GM12878 (cell line): ENCODE measurements at regions not wholly inside any gene's neighbourhood (a gene's known extent, or its start where the extent isn't known, plus 50 kb on each side); places are given as distances from the start of the nearest gene placed in this dataset.

ENCODE experiments used
- GABPA ChIP-seq: IDR thresholded peaks from 2 replicates; pipeline ENCODE4 v1.6.1; 2014; ENCODE audit warnings: antibody characterized with exemption, low read depth, mild to moderate bottlenecking, inconsistent platforms
- HDGF ChIP-seq: fragments of 450-650 bp; IDR thresholded peaks from 2 replicates; pipeline ENCODE4 v1.6.1; 2016; ENCODE audit warnings: antibody characterized with exemption
- RAD21 ChIP-seq: IDR thresholded peaks from 2 replicates; pipeline ENCODE4 v1.6.1; 2011; ENCODE audit warnings: mild to moderate bottlenecking, low read depth, low read length, moderate library complexity; ENCODE audit not compliant: insufficient read depth
- RUNX3 ChIP-seq: IDR thresholded peaks from 2 replicates; pipeline ENCODE4 v1.6.1; 2012; ENCODE audit warnings: low read length, inconsistent platforms
- TARDBP ChIP-seq: IDR thresholded peaks from 2 replicates; pipeline ENCODE4 v1.6.1; 2016; ENCODE audit warnings: borderline replicate concordance
- TF ChIP-seq, protein P1 (sequence below), 3 experiments: IDR thresholded peaks in 2 of 3; conservative IDR thresholded peaks in 1 of 3; 2 replicates each; pipeline ENCODE4 v1.5.1; 2011; ENCODE audit warnings: low read depth in 3 of 3, low read length in 3 of 3, mild to moderate bottlenecking in 3 of 3, control low read depth in 2 of 3, moderate library complexity in 2 of 3, inconsistent platforms in 1 of 3, mixed read lengths in 1 of 3; ENCODE audit not compliant: control insufficient read depth in 2 of 3, insufficient read depth in 1 of 3; ENCODE audit errors: extremely low read depth in 1 of 3

DNA sequence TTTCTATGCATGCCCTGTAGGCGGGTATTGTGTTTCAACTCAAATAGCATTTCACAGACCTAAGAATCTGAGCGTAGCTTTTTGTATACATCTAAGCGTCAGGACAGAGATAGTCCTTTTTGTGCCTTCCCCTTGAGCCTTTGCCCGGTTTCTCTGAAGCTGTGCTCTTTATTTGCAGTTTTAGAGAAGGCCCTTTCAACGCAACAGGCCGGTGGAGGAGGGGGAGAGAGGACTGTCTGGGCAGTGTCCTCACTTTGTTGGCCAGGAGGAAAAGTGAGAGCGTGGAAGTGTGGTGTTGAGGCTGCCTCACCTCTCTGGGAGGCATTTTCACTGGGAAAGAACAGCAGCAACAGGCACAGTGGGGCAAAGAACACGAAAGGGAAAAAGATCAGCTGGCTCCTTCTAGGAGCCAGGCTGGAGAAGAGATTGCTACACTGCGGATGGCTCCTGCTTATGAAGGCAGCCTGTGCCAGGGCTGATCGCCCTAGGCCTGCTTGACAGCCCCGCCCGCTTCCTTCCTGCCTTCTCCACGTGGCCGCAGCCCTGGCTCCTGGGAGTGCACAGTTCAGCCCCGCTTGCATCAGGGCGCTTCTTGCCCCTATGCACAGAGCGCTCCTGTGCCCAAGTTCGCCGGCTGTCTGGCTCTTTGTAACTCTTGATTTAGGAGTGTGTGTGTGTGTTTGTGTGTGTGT lies 195.6 kb upstream of the POU3F3 start:
- no peak for TF ChIP-seq TARDBP
- TF ChIP-seq HDGF: no peak
- TF ChIP-seq GABPA: no peak
- no peak for TF ChIP-seq RUNX3
- TF ChIP-seq, protein P1, sequence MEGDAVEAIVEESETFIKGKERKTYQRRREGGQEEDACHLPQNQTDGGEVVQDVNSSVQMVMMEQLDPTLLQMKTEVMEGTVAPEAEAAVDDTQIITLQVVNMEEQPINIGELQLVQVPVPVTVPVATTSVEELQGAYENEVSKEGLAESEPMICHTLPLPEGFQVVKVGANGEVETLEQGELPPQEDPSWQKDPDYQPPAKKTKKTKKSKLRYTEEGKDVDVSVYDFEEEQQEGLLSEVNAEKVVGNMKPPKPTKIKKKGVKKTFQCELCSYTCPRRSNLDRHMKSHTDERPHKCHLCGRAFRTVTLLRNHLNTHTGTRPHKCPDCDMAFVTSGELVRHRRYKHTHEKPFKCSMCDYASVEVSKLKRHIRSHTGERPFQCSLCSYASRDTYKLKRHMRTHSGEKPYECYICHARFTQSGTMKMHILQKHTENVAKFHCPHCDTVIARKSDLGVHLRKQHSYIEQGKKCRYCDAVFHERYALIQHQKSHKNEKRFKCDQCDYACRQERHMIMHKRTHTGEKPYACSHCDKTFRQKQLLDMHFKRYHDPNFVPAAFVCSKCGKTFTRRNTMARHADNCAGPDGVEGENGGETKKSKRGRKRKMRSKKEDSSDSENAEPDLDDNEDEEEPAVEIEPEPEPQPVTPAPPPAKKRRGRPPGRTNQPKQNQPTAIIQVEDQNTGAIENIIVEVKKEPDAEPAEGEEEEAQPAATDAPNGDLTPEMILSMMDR (IDR thresholded peaks at IDR 0.05 in 2 of 3, conservative IDR thresholded peaks at IDR 0.05 in 1 of 3; ENCODE audit: control insufficient read depth in 2 of 3, extremely low read depth in 1 of 3, insufficient read depth in 1 of 3, low read depth in 3 of 3, low read length in 3 of 3): no peak
- no peak for TF ChIP-seq RAD21
